Mucosa of rectum (tissue), 2 donors: ENCODE measurements at regions not wholly inside any gene's neighbourhood (a gene's known extent, or its start where the extent isn't known, plus 50 kb on each side); places are given as distances from the start of the nearest gene placed in this dataset.
"Not testable (repeated sequence)": the region's sequence is repeated elsewhere in the genome, so short reads cannot be mapped to it uniquely, and the experiment has no call there.

Experiments
- H3K27ac ChIP-seq, 2 donors: one replicate each; pipeline ENCODE4 v1.7.0; 2013; ENCODE audit warnings: inconsistent platforms in 2 of 2, low read depth in 2 of 2, low read length in 2 of 2
- H3K27me3 ChIP-seq, 2 donors: one replicate each; pipeline ENCODE4 v1.7.0; 2013; ENCODE audit warnings: low read length in 2 of 2; ENCODE audit not compliant: control insufficient read depth in 2 of 2, insufficient read depth in 2 of 2
- H3K36me3 ChIP-seq, 2 donors: one replicate each; pipeline ENCODE4 v1.7.0; 2013; ENCODE audit warnings: low read length in 2 of 2; ENCODE audit not compliant: control insufficient read depth in 2 of 2, insufficient read depth in 2 of 2
- H3K4me1 ChIP-seq, 2 donors: one replicate each; pipeline ENCODE4 v1.7.0; 2013; ENCODE audit warnings: low read length in 2 of 2, mild to moderate bottlenecking in 1 of 2; ENCODE audit not compliant: control insufficient read depth in 2 of 2, insufficient read depth in 2 of 2
- H3K4me3 ChIP-seq, 2 donors: one replicate each; pipeline ENCODE4 v1.7.0; 2013; ENCODE audit warnings: low read length in 2 of 2
- H3K9ac ChIP-seq, 2 donors: one replicate each; pipeline ENCODE4 v1.7.0; 2013; ENCODE audit warnings: low read length in 2 of 2, low read depth in 1 of 2, mild to moderate bottlenecking in 1 of 2
- H3K9me3 ChIP-seq, 2 donors: one replicate each; pipeline ENCODE4 v1.7.0; 2013; ENCODE audit warnings: low read length in 2 of 2; ENCODE audit not compliant: control insufficient read depth in 2 of 2
- donor health status: healthy.
- donor health status: Normal muscosa, but diverticular disease.

GRCh38 chr3:188019727-188020126 is 134.2 kb upstream of the LPP start:
- no peaks in the 10 kb centered on the region for H3K4me1 ChIP-seq
- H3K27me3 ChIP-seq, result no peaks in the 10 kb centered on the region
- H3K9me3 ChIP-seq, result no peaks in the 10 kb centered on the region
- no peak overlapping the region for H3K4me3 ChIP-seq
- H3K27ac ChIP-seq, result no peak overlapping the region
- H3K9ac ChIP-seq, result no peak overlapping the region
- no peaks in the 10 kb centered on the region for H3K36me3 ChIP-seq

- no peaks in the 10 kb centered on the region for H3K9me3 ChIP-seq
- peaks cover 0 to 1% of the 10 kb centered on the region in 2 donors for H3K4me1 ChIP-seq
- H3K27me3 ChIP-seq, result no peaks in the 10 kb centered on the region
- H3K4me3 ChIP-seq, result no peak overlapping the region
- H3K36me3 ChIP-seq, result no peaks in the 10 kb centered on the region
- H3K27ac ChIP-seq, result no peak overlapping the region
- no peak overlapping the region for H3K9ac ChIP-seq
These were observed 132.9 kb upstream of the LPP start for GRCh38 chr3:188021041-188021440.

- no peaks in the 10 kb centered on the region for H3K36me3 ChIP-seq
- H3K4me3 ChIP-seq, result no peak overlapping the region
- no peaks in the 10 kb centered on the region for H3K9me3 ChIP-seq
- H3K27ac ChIP-seq, result no peak overlapping the region
- H3K27me3 ChIP-seq, result no peaks in the 10 kb centered on the region
- H3K9ac ChIP-seq, result no peak overlapping the region
- peaks cover 0 to 2% of the 10 kb centered on the region in 2 donors for H3K4me1 ChIP-seq
These were observed 132.4 kb upstream of the LPP start for GRCh38 chr3:188021502-188022040.

GRCh38 chr3:188022902-188023301 is 131.1 kb upstream of the LPP start:
- H3K27ac ChIP-seq, H3K4me1 ChIP-seq, H3K4me3 ChIP-seq, H3K36me3 ChIP-seq, H3K9me3 ChIP-seq, H3K9ac ChIP-seq, H3K27me3 ChIP-seq: not testable (repeated sequence)

GRCh38 chr3:188025555-188025954 is 128.4 kb upstream of the LPP start:
- no peaks in the 10 kb centered on the region for H3K27me3 ChIP-seq
- no peak overlapping the region for H3K9ac ChIP-seq
- no peaks in the 10 kb centered on the region for H3K36me3 ChIP-seq
- H3K9me3 ChIP-seq, result no peaks in the 10 kb centered on the region
- H3K4me3 ChIP-seq, result no peak overlapping the region
- peaks cover 0 to 2% of the 10 kb centered on the region in 2 donors for H3K4me1 ChIP-seq
- H3K27ac ChIP-seq, result no peak overlapping the region

- Histone ChIP-seq H3K27me3 (no peaks in the 10 kb centered on the region), H3K9me3 (no peaks in the 10 kb centered on the region), H3K4me1 (peaks cover 0 to 2% of the 10 kb centered on the region in 2 donors), H3K36me3 (no peaks in the 10 kb centered on the region), H3K9ac (no peak overlapping the region), H3K27ac (no peak overlapping the region), H3K4me3 (no peak overlapping the region)
These were observed 127.6 kb upstream of the LPP start for GRCh38 chr3:188026191-188026968.

GRCh38 chr3:188031121-188031520 is 122.8 kb upstream of the LPP start:
- no peak overlapping the region for H3K27ac ChIP-seq
- no peak overlapping the region for H3K9ac ChIP-seq
- no peaks in the 10 kb centered on the region for H3K27me3 ChIP-seq
- no peak overlapping the region for H3K4me3 ChIP-seq
- H3K36me3 ChIP-seq, result no peaks in the 10 kb centered on the region
- no peaks in the 10 kb centered on the region for H3K9me3 ChIP-seq
- H3K4me1 ChIP-seq, result peaks cover 0 to under 1% of the 10 kb centered on the region in 2 donors

GRCh38 chr3:188034989-188035388 is 119.0 kb upstream of the LPP start:
- Histone ChIP-seq H3K27ac (no peak overlapping the region), H3K27me3 (no peaks in the 10 kb centered on the region), H3K4me1 (peaks cover 0 to 6% of the 10 kb centered on the region in 2 donors), H3K9me3 (no peaks in the 10 kb centered on the region), H3K9ac (no peak overlapping the region), H3K4me3 (no peak overlapping the region), H3K36me3 (no peaks in the 10 kb centered on the region)

GRCh38 chr3:188036375-188037194 is 117.4 kb upstream of the LPP start:
- H3K27me3 ChIP-seq, result no peaks in the 10 kb centered on the region
- no peaks in the 10 kb centered on the region for H3K9me3 ChIP-seq
- H3K9ac ChIP-seq, result no peak overlapping the region
- H3K4me1 ChIP-seq, result peaks cover 0 to 6% of the 10 kb centered on the region in 2 donors
- H3K4me3 ChIP-seq, result no peak overlapping the region
- no peaks in the 10 kb centered on the region for H3K36me3 ChIP-seq
- no peak overlapping the region for H3K27ac ChIP-seq

GRCh38 chr3:188037195-188037718 is 116.7 kb upstream of the LPP start:
- Histone ChIP-seq H3K27ac (no peak overlapping the region), H3K9ac (no peak overlapping the region), H3K4me3 (no peak overlapping the region), H3K36me3 (no peaks in the 10 kb centered on the region), H3K27me3 (no peaks in the 10 kb centered on the region), H3K9me3 (no peaks in the 10 kb centered on the region), H3K4me1 (peaks cover 0 to 6% of the 10 kb centered on the region in 2 donors)
